ENCODE measurements at regions not wholly inside any gene's neighbourhood (a gene's known extent, or its start where the extent isn't known, plus 50 kb on each side); places are given as distances from the start of the nearest gene placed in this dataset.

- peaks cover 0 to under 1% of the 10 kb centered on the region in 2 donors for H3K4me1 ChIP-seq (ENCODE audit: control insufficient read depth in 2 of 2, insufficient read depth in 2 of 2, low read length in 2 of 2)
- 98% methylated on average over 5 of the region's 5 CpGs for WGBS
- H3K36me3 ChIP-seq (ENCODE audit: control insufficient read depth in 2 of 2, insufficient read depth in 2 of 2, low read length in 1 of 2), result no peaks in the 10 kb centered on the region
- H3K9me3 ChIP-seq (ENCODE audit: control insufficient read depth in 2 of 2, insufficient read depth in 1 of 2, low read length in 1 of 2), result peaks cover 0 to 4% of the 10 kb centered on the region in 2 donors
- no peak for DNase-seq (ENCODE audit: low read depth in 6 of 9, low spot score in 9 of 9)
- H3K4me3 ChIP-seq (ENCODE audit: low read length in 2 of 2), result no peak overlapping the region
- H3K27me3 ChIP-seq (ENCODE audit: control insufficient read depth in 2 of 2, insufficient read depth in 1 of 2, low read length in 1 of 2), result no peaks in the 10 kb centered on the region
- no peak overlapping the region for H3K27ac ChIP-seq (ENCODE audit: low read depth in 1 of 2, low read length in 1 of 2)
Measured at GRCh38 chr2:215816424-215816823, 196.9 kb downstream of the MREG start.

DNA sequence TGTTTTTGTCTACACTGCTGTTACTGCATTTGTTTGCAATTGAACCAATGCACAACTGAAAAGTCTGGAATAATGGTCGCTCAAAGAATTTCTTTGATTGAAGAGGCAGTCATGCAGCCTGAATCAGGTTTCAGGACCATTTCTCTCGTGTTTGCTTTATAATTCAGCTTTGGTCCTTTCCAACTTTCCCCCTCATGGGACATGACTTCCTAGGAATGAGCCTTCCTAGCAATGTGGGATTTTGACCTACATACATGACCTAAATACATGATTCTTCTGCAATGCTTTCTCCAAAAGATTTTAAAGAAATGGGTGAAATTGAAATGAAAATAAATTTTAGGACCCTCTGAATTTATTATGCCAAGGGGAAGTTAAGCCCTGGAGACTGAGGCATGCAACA, 197.4 kb downstream of the MREG start:
- no peak overlapping the region for H3K27ac ChIP-seq (ENCODE audit: low read depth in 1 of 2, low read length in 1 of 2)
- H3K27me3 ChIP-seq (ENCODE audit: control insufficient read depth in 2 of 2, insufficient read depth in 1 of 2, low read length in 1 of 2), result no peaks in the 10 kb centered on the region
- peaks cover 0 to 4% of the 10 kb centered on the region in 2 donors for H3K9me3 ChIP-seq (ENCODE audit: control insufficient read depth in 2 of 2, insufficient read depth in 1 of 2, low read length in 1 of 2)
- H3K4me1 ChIP-seq (ENCODE audit: control insufficient read depth in 2 of 2, insufficient read depth in 2 of 2, low read length in 2 of 2), result peaks cover 0 to 3% of the 10 kb centered on the region in 2 donors
- no peaks in the 10 kb centered on the region for H3K36me3 ChIP-seq (ENCODE audit: control insufficient read depth in 2 of 2, insufficient read depth in 2 of 2, low read length in 1 of 2)
- WGBS, result 96% methylated on average over 2 of the region's 2 CpGs
- no peak for DNase-seq (ENCODE audit: low read depth in 6 of 9, low spot score in 9 of 9)
- no peak overlapping the region for H3K4me3 ChIP-seq (ENCODE audit: low read length in 2 of 2)

DNA sequence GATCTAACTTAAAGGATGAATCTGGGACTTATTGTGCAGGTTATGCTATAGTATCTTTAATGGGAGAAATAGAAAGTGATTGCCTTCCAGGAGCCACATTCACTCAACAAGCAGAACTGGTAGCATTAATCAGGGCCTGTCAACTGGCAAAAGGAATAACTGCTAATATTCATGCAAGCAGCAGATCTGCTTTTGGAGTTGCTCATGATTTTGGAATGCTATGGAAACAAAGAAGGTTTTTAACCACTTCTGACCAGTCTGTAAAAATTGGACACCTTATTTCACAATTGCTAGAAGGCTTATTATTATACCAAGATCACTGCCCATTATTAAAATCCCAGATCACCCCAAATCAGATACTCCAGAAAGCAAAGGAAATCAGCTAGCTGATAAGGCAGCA, 200.4 kb downstream of the MREG start:
- Histone ChIP-seq H3K4me1 (ENCODE audit: control insufficient read depth in 2 of 2, insufficient read depth in 2 of 2, low read length in 2 of 2) (peaks cover 0 to 3% of the 10 kb centered on the region in 2 donors), H3K36me3 (ENCODE audit: control insufficient read depth in 2 of 2, insufficient read depth in 2 of 2, low read length in 1 of 2) (no peaks in the 10 kb centered on the region), H3K9me3 (ENCODE audit: control insufficient read depth in 2 of 2, insufficient read depth in 1 of 2, low read length in 1 of 2) (no peaks in the 10 kb centered on the region), H3K4me3 (ENCODE audit: low read length in 2 of 2) (no peak overlapping the region), H3K27me3 (ENCODE audit: control insufficient read depth in 2 of 2, insufficient read depth in 1 of 2, low read length in 1 of 2) (no peaks in the 10 kb centered on the region), H3K27ac (ENCODE audit: low read depth in 1 of 2, low read length in 1 of 2) (no peak overlapping the region)
- DNase-seq (ENCODE audit: low read depth in 6 of 9, low spot score in 9 of 9), result no peak

DNA sequence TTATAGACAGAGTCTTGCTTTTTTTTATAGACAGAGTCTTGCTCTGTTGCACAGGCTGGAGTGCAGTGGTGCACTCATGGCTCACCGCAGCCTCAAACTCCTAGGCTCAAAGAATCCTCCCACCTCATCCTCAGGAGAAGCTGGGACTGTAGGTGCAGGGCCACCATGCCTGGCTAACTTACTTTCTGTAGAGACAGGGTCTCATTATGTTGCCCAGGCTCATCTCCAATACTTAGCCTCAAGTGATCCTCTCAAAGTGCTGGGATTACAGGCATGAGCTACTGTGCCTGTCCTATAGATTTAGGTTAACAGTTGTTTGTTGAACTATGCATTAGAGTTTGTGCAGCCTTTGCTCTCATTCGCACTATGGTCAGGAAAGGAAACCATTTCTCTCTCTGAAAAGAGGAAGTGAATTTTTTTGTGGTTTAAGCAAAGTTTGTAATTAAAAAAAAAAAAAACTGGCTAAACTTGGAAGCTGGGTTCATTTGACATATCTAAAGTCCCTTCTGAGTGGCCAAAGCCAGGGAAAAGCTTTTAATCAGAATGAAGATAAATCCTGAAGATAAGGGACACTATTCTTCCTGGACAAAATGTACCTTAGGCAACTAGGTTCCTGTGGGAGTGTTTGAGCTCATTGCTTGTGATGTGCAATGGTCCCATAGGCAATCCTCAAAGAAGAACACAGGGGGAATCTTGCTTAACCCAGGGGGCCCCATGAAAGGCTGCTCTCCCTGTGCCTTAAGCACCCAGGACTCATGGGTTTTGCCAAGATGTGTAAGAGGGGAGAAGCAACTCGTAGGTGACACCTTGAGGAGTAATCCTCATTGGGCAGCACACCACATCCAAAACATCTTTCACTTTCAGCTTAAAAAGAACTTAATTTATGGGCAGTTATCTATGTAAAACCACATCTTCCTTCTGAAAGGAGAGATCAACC, 201.7 kb downstream of the MREG start:
- Histone ChIP-seq H3K36me3 (ENCODE audit: control insufficient read depth in 2 of 2, insufficient read depth in 2 of 2, low read length in 1 of 2) (no peaks in the 10 kb centered on the region), H3K4me1 (ENCODE audit: control insufficient read depth in 2 of 2, insufficient read depth in 2 of 2, low read length in 2 of 2) (peaks cover 0 to 3% of the 10 kb centered on the region in 2 donors), H3K27ac (ENCODE audit: low read depth in 1 of 2, low read length in 1 of 2) (no peak overlapping the region), H3K27me3 (ENCODE audit: control insufficient read depth in 2 of 2, insufficient read depth in 1 of 2, low read length in 1 of 2) (no peaks in the 10 kb centered on the region), H3K4me3 (ENCODE audit: low read length in 2 of 2) (no peak overlapping the region), H3K9me3 (ENCODE audit: control insufficient read depth in 2 of 2, insufficient read depth in 1 of 2, low read length in 1 of 2) (no peaks in the 10 kb centered on the region)
- peak in 2 of 9 donors; percentile 4 to 49 for DNase-seq (ENCODE audit: low read depth in 6 of 9, low spot score in 9 of 9)
- WGBS, result 34% methylated on average over 3 of the region's 3 CpGs

GRCh38 chr2:215811003-215811402, 202.3 kb downstream of the MREG start:
- WGBS, result 91% methylated on average over 3 of the region's 3 CpGs
- Histone ChIP-seq H3K9me3 (ENCODE audit: control insufficient read depth in 2 of 2, insufficient read depth in 1 of 2, low read length in 1 of 2) (no peaks in the 10 kb centered on the region), H3K27ac (ENCODE audit: low read depth in 1 of 2, low read length in 1 of 2) (no peak overlapping the region), H3K4me1 (ENCODE audit: control insufficient read depth in 2 of 2, insufficient read depth in 2 of 2, low read length in 2 of 2) (peaks cover 0 to 3% of the 10 kb centered on the region in 2 donors), H3K4me3 (ENCODE audit: low read length in 2 of 2) (no peak overlapping the region), H3K36me3 (ENCODE audit: control insufficient read depth in 2 of 2, insufficient read depth in 2 of 2, low read length in 1 of 2) (no peaks in the 10 kb centered on the region), H3K27me3 (ENCODE audit: control insufficient read depth in 2 of 2, insufficient read depth in 1 of 2, low read length in 1 of 2) (no peaks in the 10 kb centered on the region)
- no peak for DNase-seq (ENCODE audit: low read depth in 6 of 9, low spot score in 9 of 9)

DNA sequence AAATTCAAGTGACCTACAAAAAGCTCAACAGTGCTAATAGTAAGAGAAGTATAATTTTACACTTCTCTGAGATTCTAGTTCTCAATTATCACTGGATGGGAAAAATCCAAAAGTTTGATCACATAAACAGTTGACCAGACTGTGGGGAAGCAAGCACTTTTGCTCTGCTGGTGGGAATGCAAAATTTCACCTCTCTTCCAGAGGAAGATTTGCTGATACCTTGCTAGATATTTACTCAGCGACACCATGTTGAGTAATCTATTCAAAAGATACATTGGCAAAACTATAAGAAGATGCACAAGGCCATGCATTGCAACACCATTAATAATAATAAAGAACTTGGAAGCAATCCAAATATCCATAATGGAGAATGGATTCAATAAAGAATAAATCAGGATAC, 204.4 kb downstream of the MREG start:
- H3K27me3 ChIP-seq (ENCODE audit: control insufficient read depth in 2 of 2, insufficient read depth in 1 of 2, low read length in 1 of 2), result no peaks in the 10 kb centered on the region
- H3K27ac ChIP-seq (ENCODE audit: low read depth in 1 of 2, low read length in 1 of 2), result no peak overlapping the region
- no peak for DNase-seq (ENCODE audit: low read depth in 6 of 9, low spot score in 9 of 9)
- no peaks in the 10 kb centered on the region for H3K9me3 ChIP-seq (ENCODE audit: control insufficient read depth in 2 of 2, insufficient read depth in 1 of 2, low read length in 1 of 2)
- H3K36me3 ChIP-seq (ENCODE audit: control insufficient read depth in 2 of 2, insufficient read depth in 2 of 2, low read length in 1 of 2), result no peaks in the 10 kb centered on the region
- H3K4me3 ChIP-seq (ENCODE audit: low read length in 2 of 2), result no peak overlapping the region
- H3K4me1 ChIP-seq (ENCODE audit: control insufficient read depth in 2 of 2, insufficient read depth in 2 of 2, low read length in 2 of 2), result peaks cover 0 to 3% of the 10 kb centered on the region in 2 donors
- WGBS, result 99% methylated on average over 1 of the region's 1 CpG

- DNase-seq (ENCODE audit: low read depth in 6 of 9, low spot score in 9 of 9), result no peak
- no peak overlapping the region for H3K27ac ChIP-seq (ENCODE audit: low read depth in 1 of 2, low read length in 1 of 2)
- no peak overlapping the region for H3K4me3 ChIP-seq (ENCODE audit: low read length in 2 of 2)
- no peaks in the 10 kb centered on the region for H3K9me3 ChIP-seq (ENCODE audit: control insufficient read depth in 2 of 2, insufficient read depth in 1 of 2, low read length in 1 of 2)
- H3K27me3 ChIP-seq (ENCODE audit: control insufficient read depth in 2 of 2, insufficient read depth in 1 of 2, low read length in 1 of 2), result no peaks in the 10 kb centered on the region
- H3K36me3 ChIP-seq (ENCODE audit: control insufficient read depth in 2 of 2, insufficient read depth in 2 of 2, low read length in 1 of 2), result no peaks in the 10 kb centered on the region
- 94% methylated on average over 2 of the region's 2 CpGs for WGBS
- peaks cover 0 to 3% of the 10 kb centered on the region in 2 donors for H3K4me1 ChIP-seq (ENCODE audit: control insufficient read depth in 2 of 2, insufficient read depth in 2 of 2, low read length in 2 of 2)
Measured at GRCh38 chr2:215808194-215808593, 205.2 kb downstream of the MREG start.

GRCh38 chr2:215805493-215805892, 207.9 kb downstream of the MREG start:
- no peaks in the 10 kb centered on the region for H3K36me3 ChIP-seq (ENCODE audit: control insufficient read depth in 2 of 2, insufficient read depth in 2 of 2, low read length in 1 of 2)
- no peaks in the 10 kb centered on the region for H3K4me1 ChIP-seq (ENCODE audit: control insufficient read depth in 2 of 2, insufficient read depth in 2 of 2, low read length in 2 of 2)
- 98% methylated on average over 3 of the region's 3 CpGs for WGBS
- H3K4me3 ChIP-seq (ENCODE audit: low read length in 2 of 2), result no peak overlapping the region
- H3K27ac ChIP-seq (ENCODE audit: low read depth in 1 of 2, low read length in 1 of 2), result no peak overlapping the region
- no peaks in the 10 kb centered on the region for H3K9me3 ChIP-seq (ENCODE audit: control insufficient read depth in 2 of 2, insufficient read depth in 1 of 2, low read length in 1 of 2)
- H3K27me3 ChIP-seq (ENCODE audit: control insufficient read depth in 2 of 2, insufficient read depth in 1 of 2, low read length in 1 of 2), result no peaks in the 10 kb centered on the region
- DNase-seq (ENCODE audit: low read depth in 6 of 9, low spot score in 9 of 9), result no peak

- H3K9me3 ChIP-seq (ENCODE audit: control insufficient read depth in 2 of 2, insufficient read depth in 1 of 2, low read length in 1 of 2), result no peaks in the 10 kb centered on the region
- no peak overlapping the region for H3K27ac ChIP-seq (ENCODE audit: low read depth in 1 of 2, low read length in 1 of 2)
- no peaks in the 10 kb centered on the region for H3K27me3 ChIP-seq (ENCODE audit: control insufficient read depth in 2 of 2, insufficient read depth in 1 of 2, low read length in 1 of 2)
- H3K4me3 ChIP-seq (ENCODE audit: low read length in 2 of 2), result no peak overlapping the region
- no peaks in the 10 kb centered on the region for H3K4me1 ChIP-seq (ENCODE audit: control insufficient read depth in 2 of 2, insufficient read depth in 2 of 2, low read length in 2 of 2)
- no peak for DNase-seq (ENCODE audit: low read depth in 6 of 9, low spot score in 9 of 9)
- no peaks in the 10 kb centered on the region for H3K36me3 ChIP-seq (ENCODE audit: control insufficient read depth in 2 of 2, insufficient read depth in 2 of 2, low read length in 1 of 2)
Measured at GRCh38 chr2:215803150-215803549, 210.2 kb downstream of the MREG start.

Measured in thymus (tissue), 11 donors.